ENCODE measurements at regions not wholly inside any gene's neighbourhood (a gene's known extent, or its start where the extent isn't known, plus 50 kb on each side); places are given as distances from the start of the nearest gene placed in this dataset.
A peak's percentile ranks its signal among the peaks of the same experiment; 100 is the strongest.
"Not testable (repeated sequence)": the region's sequence is repeated elsewhere in the genome, so short reads cannot be mapped to it uniquely, and the experiment has no call there.

DNA sequence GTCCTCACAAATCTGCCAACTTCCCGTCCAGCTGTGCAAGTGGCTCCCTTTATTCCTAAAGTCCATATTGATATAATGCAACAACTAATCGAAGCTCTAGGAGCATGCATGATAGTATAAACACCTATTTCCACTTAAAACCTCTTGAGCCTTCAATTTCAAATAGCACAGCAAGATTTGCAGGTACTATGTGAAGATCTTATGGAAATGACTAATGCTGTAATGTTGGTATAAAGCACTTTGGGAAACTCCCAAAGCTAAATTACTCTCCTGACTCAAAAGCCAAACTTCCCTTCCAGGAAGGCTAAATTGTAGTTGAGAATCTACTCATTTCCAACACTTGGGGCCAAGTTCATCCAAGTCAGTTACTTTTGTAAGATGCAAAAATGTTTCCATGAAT lies 287.6 kb upstream of the CDH11 start:
- FAIRE-seq (peak; percentile 30), DNase-seq (ENCODE audit: low spot score) (peak; percentile 42)

DNA sequence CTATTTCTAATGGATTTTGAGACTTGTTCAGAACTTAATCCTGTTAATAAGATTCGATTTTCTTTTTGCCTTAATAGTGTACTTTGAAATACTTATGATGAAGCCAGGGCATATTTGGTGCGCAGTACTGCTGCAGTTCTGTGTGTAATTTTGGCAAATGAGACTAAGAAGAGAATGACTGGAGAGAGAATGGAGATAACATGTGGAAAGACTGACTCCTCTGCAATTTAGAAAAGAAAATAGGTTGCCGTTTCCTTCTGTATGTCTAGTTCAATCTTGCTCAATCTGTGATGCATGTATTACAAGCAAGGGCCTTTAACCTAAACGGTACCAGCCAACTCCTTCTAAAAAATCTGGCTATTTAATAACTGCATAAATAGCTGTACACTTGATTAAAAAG lies 285.1 kb upstream of the CDH11 start:
- FAIRE-seq, result no peak

DNA sequence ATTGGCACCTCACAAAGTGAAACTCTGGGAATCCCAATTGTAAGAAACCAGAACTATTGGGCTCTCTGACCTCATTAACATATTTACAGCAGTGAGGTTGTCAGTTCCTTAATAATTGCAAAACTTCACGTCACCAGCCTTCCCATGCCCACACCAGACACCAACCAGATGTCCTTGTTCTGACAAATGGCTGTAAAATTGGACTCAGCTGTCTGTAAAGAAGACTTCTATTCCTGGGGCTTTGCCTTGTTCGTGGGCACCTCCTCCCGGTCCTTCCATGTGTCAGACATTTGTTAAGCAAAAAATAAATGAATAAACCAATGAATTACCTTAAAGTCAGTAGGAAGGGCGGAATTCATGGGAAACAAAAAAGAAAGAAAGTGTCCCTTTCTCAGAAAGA lies 284.3 kb upstream of the CDH11 start:
- DNase-seq (ENCODE audit: low spot score) (no peak), FAIRE-seq (no peak)

More for the DNA sequence above, 285.1 kb upstream of the CDH11 start:
- no peak for DNase-seq (ENCODE audit: low spot score)

DNA sequence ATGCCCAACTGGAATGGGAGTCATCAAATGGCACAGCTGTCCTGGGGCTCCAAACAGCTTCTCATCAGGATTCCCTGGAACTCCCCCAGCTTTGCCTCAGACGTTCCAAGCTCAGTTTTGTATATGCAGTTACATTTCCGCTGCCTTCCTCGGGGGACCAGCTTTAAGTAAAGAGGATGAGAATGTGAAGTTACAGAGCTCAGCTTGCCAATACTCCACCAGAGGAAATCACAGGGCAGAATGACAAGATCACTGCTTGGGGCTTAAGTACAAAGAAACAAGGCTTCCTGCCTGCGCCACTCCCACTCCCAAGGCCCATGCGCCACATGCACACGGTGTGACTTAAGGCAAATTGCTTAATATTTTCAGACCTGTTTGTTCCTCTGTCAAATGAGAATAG lies 272.4 kb upstream of the CDH11 start:
- FAIRE-seq (no peak), DNase-seq (ENCODE audit: low spot score) (no peak)

DNA sequence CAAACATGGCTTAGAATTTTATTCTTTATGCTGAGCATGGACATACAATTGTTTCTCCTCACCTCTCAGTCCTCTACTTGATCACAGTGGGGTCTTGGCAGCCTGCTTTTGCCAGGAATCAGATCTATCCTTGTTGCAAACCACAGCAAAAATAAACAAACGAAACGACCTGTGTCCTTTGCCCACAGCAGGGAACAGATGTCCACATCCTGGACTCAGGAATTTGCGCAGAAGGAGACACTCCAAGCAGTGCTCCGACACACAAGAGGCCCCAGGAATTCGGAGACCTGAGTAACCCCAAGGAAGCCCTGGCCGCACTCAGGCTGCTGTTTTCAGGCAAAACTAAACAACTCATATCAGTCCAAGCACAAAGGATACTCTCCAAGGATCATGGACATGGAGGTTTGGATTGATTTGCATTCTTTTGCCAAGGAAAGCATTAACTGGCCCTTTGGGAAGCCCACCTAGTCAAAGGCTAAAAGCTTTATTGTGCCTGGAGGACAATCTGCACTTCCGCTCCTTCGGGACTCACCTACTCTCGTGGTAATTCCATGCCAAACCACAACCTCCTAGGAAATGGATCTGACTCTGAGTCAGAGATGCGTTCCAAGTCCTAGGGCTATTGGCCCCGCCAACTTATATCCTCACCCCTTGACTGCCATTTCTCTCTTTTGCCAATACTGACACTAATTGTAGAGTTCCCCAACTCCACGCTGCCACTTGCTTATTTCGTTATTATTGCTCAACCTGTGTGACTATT lies 271.1 kb upstream of the CDH11 start:
- DNase-seq (ENCODE audit: low spot score), result no peak
- no peak for FAIRE-seq

DNA sequence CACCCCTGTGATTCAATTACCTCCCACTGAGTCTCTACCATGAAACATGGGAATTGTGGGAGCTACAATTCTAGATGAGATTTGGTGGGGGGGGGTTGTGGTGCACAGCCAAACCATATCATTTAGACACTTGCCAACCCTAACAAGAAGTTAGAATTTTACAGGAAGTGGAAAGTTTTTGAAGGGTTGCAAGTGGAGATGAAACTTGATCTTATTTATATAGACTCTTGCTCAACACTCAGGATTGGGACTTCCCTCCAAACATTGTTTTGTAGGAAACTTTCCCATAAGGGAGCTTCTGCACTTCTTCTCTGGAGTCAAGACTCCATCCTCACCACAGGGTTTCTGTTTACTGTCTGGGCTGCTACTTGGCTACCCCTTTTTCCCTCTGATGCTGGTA lies 266.7 kb upstream of the CDH11 start:
- FAIRE-seq (no peak), DNase-seq (ENCODE audit: low spot score) (no peak)

DNA sequence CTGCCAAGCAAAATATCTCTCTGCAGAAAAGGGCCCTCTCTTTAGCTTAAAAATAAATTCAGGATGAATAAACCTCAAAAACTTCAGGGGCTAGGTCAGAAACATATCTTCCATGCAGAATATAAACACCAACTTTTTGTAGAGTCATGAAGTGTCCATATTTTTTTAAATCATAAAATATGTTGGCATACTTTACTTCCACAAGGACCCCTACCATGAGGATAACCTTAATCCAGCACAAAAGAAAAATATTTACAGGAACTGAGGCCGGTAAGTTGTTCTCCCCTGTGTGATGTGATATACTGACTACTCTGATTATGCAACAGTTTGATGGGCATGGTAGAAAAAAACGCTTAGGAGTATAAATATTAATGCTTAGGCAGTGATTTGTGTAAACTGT lies 264.8 kb upstream of the CDH11 start:
- no peak for DNase-seq (ENCODE audit: low spot score)
- FAIRE-seq, result no peak

DNA sequence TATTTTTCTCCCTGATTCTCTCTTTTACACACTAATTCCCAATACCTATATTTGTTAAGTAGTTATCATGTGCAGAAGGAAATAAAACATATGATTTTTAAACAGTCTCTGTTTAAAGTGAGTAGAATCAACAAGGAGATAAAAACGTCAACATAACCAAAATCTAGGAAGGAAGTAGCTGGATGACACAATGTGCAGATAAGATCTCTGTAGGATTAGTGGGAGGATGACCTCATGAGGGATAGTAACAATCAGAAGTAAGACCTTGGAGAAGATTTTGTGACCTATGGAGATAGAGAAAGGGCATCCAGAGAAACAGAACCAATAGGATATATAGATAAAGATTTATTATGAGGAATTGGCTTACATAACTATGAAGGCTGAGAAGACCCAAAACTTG lies 262.6 kb upstream of the CDH11 start:
- FAIRE-seq, result no peak
- DNase-seq (ENCODE audit: low spot score), result no peak

DNA sequence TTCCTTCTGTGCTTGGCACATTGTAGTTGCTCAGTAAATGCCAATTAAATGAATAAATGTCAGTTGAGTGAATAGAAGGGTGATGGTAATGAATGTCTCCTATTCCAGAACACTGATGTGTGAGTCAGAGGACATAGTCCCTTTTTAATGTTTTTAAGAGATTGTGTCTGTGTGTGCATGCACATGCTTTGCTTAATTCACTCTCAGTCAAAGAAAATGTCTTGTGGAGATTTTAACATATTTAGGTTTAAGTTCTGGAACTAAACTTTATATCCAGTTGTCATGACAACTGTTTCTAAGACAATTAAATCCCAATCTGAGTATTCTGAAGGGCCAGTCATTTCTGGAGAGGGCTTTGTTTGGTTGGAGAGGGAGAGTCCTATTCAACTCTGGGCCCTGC lies 255.3 kb upstream of the CDH11 start:
- no peak for FAIRE-seq
- DNase-seq (ENCODE audit: low spot score), result no peak

DNA sequence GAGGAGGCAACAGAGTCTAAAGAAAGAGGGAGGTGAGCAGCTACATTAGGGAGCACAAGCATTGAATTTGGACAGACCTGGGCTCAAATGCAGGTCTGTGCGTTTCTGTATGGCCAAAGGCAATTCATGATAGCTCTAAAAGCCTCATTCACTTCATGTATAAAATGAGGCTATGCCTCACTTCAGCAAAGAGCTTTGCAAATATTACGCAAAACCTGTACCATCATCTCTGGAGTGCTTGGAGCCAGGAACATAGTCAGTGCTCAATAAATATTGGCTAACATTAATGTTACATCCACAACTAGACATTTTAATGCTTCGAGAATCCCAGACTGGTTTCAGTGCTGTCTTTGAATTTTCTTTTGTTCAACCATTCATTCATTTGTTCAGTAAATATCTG lies 254.7 kb upstream of the CDH11 start:
- FAIRE-seq (no peak), DNase-seq (ENCODE audit: low spot score) (no peak)

DNA sequence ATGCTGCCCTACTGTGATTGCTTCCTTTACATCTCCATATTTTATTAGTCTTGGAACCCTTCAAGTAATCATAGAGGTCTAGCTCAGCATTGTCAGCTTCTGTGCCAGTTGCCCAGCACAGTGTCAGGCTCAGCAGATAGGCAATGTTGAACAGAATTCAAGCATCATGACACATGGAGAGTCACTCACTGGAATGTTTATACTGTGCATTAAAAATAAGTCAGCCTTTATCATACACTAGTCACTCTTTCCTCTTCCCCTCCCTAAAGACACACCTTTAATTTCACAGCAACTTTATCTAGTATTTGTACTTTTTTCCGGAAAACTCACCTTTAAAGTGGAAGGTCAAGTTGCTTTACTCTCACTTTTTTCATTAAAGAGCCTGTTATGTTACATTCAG lies 253.8 kb upstream of the CDH11 start:
- DNase-seq (ENCODE audit: low spot score) (peak; percentile 40), FAIRE-seq (no peak)

DNA sequence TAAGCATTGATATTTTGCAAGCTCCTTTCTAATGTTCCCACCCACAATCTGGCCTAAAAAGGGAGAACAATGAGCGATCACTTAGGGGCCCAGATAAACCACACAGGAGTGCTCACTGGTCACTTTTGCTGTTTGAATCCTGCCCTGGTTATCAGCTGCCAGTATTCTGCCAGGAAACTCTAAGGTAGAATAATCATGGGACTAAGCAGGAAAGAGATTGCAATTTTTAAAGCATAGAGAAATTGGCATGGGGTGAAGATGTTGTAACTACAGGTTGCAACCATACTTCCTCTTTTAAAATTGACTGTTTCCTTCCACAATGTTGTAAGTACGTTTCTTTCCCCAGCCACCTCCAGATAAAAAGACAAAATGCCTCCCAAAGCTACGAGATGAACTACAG lies 251.2 kb upstream of the CDH11 start:
- FAIRE-seq, result no peak

DNA sequence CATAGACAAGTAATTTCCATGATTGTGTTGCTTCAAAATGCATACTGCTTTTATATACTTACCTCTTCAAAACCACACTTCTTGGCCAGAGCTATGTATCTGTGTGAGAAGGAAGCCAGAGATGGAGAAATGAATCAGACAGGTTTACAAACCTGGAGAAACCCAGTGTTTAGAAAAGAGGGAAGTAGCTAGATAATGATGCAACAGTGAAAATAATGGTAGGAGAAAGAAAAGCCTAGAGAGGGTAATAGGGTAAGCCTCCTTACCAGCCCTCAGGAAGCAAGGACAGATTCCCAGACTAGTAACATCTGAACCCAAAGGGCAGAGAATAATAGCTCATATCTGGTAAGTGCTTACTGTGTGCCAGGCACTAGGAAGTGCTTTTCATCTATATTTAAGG lies 250.3 kb upstream of the CDH11 start:
- DNase-seq (ENCODE audit: low spot score) (no peak), FAIRE-seq (no peak)

More for the DNA sequence above, 251.2 kb upstream of the CDH11 start:
- DNase-seq (ENCODE audit: low spot score), result no peak

DNA sequence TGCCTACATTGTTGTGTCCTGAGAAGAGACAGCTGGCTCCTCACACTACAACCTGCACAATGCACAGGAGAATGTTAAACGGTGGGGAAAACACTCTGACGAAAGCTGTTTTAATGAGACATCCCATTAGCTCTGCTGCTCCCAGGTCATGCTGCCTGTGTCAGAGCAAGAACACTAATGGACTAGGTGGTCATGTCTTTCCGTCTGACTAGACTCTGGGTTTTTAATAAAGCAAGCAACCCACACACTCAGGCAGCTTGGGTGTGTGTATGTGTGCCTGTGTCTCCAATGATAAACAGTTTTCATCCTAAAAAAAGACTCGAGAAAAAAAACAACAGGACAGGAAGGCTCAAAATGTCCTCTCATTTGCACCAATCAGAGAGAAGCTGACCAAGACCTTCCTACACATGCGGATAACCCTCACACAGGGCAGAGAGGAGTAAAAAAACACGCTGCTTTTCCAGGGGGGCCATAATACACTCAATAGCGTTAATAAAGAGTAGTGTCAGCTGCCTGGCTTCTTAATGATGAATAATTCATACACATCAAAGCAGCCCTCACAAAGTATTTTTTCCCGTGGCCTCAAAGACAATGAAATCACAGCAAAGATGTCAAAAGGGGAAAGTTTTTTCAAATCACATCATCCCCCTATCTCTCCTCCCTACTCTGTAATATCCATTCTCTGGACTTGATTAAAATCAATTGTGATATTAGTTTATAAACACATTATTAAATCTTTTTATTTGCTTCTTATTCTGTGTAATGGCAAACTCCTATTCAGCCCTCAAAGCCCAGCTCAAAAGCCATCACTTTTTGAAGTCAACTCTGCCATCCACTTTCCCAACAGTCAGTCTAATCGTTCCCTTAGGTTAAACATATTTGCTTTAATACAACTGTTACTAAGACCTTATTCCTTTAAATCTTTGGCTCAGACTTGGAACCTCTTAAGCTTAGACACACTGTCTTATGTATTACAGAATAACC lies 244.2 kb upstream of the CDH11 start:
- DNase-seq (ENCODE audit: low spot score) (no peak), FAIRE-seq (no peak)

DNA sequence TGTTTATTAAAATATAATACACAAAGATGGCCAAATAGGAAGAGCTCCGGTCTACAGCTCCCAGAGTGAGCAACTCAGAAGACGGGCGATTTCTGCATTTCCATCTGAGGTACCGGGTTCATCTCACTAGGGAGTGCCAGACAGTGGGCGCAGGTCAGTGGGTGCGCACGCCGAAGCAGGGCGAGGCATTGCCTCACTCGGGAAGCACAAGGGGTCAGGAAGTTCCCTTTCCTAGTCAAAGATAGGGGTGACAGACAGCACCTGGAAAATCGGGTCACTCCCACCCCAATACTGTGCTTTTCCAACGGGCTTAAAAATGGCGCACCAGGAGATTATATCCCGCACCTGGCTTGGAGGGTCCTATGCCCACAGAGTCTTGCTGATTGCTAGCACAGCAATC lies 234.9 kb upstream of the CDH11 start:
- FAIRE-seq; DNase-seq (ENCODE audit: low spot score): not testable (repeated sequence)

DNA sequence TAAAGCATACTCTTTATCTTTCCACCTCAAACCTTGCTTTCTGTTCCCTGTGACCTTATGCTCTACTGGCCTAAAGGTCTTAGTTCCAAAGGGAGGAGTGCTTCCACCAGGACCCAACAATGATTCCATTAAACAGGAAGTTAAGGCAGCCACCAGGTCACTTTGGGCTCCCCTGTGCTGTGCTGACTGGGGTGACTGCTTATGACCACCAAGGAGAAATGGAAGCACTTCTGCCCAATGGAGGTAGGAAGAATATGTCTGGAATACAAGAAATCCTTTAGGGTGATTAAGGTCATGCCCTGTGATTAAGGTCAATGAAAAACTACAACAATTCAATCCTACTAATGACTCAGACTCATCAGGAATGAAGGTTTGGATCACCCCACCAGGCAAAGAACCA lies 233.8 kb upstream of the CDH11 start:
- FAIRE-seq (no peak), DNase-seq (ENCODE audit: low spot score) (no peak)

DNA sequence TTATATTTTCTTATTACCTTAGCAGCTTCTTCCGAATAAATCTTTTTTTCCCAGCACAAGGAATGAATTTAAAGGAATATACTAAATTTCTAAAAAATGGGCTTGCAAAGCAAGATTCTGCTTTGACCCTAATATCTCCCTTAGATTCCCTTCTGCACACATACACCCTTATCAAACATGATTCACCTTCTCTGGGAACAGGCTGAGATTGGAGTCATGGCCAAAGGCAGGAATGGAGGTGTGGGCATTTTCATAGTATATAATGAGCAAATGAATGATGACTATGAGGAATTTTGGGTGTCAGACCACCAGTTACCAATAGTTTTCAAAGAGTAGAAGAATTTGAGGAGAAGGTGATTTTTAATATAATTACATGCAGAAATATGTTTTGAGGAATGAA lies 231.3 kb upstream of the CDH11 start:
- no peak for DNase-seq (ENCODE audit: low spot score)
- FAIRE-seq, result no peak

DNA sequence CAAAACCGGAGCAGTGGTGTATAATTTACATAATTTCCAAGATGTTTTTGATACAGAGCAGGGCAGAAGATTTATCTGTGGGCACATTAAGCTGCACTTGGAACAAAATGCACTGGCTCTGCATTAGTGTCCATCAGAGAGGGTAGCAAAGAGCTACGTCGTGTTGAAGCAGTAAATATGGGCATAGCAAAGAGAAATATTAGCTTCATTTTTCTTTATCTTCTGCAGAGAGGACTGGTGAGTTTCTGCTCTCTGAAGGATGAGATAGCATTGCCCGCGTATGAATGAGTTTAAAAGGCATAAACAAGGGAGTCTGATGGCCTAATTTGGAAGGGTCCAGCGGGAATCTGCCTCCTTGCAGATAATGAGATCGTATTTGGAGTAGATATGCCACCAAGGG lies 227.8 kb upstream of the CDH11 start:
- FAIRE-seq (no peak), DNase-seq (ENCODE audit: low spot score) (no peak)

DNA sequence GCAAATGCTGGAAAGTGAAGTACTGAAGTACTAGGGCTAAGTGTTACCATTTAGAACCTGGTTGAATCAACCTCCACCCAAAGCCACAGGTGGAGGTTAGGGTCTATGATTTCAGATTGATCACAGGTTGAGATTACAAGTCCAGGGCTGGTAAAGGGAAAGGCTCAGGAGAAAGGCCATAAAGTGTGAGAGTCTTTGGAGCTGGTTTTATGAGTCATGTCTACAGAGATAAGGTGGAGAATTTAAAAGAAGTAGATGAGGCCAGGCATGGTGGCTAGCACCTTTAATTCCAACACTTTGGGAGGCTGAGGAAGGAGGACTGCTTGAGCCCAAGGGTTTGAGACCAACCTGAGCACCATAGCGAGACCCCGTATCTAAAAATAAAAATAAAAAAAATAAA lies 221.7 kb upstream of the CDH11 start:
- FAIRE-seq, result no peak
- no peak for DNase-seq (ENCODE audit: low spot score)

DNA sequence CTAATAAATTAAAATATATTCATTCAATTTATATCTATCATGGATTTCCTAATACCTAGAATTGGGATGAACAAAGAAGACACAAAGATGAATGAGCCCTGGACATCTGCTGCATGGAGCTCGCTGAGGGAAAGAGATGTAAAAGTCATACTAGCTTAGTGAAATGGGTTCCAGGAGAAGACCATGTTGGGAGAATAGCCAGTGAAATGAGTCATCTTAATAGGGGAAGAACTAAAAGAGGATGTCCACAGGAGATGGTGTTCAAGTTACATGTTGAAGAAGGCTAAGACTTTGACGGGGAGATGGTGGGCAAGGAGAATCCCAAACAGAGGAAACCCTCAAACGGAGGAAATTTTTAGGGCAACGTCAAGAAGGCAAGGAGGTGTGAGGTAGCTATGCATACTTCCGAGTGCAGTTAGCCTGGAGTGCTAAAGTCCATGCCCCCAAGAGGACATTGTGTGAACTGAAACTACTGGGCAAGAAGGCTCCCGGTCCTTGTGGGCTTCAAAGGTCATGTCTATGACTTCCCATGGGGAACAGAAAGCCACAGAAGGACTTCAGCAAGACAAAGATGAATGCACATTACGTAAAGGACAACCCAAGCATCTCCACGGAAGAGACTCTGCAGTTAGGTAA lies 220.5 kb upstream of the CDH11 start:
- no peak for DNase-seq (ENCODE audit: low spot score)
- no peak for FAIRE-seq

DNA sequence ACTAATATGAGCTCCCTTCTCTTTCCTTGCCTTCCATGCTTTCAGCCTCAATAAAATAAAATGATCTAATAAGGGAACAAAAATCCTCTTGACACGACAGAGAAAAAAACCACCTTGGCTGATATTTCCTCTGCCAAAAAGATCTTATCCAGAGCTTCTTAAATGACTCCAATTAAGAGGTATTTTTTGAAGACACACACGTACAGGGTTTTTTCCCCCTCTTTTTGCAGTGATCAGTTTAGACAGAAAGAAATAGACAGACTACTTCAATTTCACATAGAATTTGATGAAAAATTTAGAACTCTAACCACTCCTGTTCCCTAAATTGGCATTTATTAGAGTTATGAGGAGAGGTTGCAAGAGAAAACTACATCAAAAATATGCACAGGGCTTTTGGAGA lies 217.2 kb upstream of the CDH11 start:
- FAIRE-seq, result no peak
- no peak for DNase-seq (ENCODE audit: low spot score)

DNA sequence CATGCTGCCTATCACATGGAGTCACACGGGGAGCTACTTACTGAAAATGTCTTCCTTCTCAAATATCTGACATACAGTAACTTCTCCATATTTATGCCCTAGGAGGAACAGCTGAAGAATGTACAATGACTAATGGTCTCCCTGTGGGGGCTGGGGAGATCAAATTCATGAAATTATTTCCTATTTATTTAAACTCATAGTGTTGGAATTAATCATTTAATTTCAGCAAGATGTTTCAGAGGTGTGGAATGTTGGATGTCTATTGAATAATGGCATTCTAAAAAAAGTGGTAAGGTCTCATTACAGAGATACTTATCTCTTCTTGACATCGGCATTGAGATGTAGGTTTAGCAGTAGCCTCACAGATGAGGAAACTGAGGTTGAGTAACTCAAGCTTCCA lies 214.3 kb upstream of the CDH11 start:
- FAIRE-seq (no peak), DNase-seq (ENCODE audit: low spot score) (peak; percentile 68)
